ENCODE measurements at regions not wholly inside any gene's neighbourhood (a gene's known extent, or its start where the extent isn't known, plus 50 kb on each side); places are given as distances from the start of the nearest gene placed in this dataset.

GRCh38 chr17:15076991-15077663 lies 188.0 kb downstream of the PMP22 start:
- Histone ChIP-seq H3K4me2 (ENCODE audit: low read length) (no peak overlapping the region), H2AFZ (ENCODE audit: low read depth, low read length, poor library complexity, severe bottlenecking) (no peak overlapping the region), H3K9me2 (ENCODE audit: insufficient read depth) (no peaks in the 10 kb centered on the region), H3K27me3 (ENCODE audit: insufficient read depth, low read length) (peaks cover 38% of the 10 kb centered on the region), H3K9ac (ENCODE audit: low read length) (no peak overlapping the region), H4K20me1 (ENCODE audit: insufficient read depth) (no peaks in the 10 kb centered on the region), H3K36me3 (ENCODE audit: control insufficient read depth in 1 of 2, insufficient read depth in 2 of 2, low read length in 2 of 2) (no peaks in the 10 kb centered on the region), H3K4me1 (ENCODE audit: control insufficient read depth in 1 of 2, insufficient read depth in 2 of 2, low read length in 2 of 2) (no peaks in the 10 kb centered on the region), H3K4me3 (replicated peaks in 1 of 2; ENCODE audit: low read depth in 1 of 2, low read length in 2 of 2) (no peak overlapping the region), H3K9me3 (ENCODE audit: control insufficient read depth in 1 of 2, insufficient read depth in 1 of 2, low read depth in 1 of 2, low read length in 2 of 2) (no peaks in the 10 kb centered on the region), H3K79me2 (ENCODE audit: insufficient read depth, low read length) (no peaks in the 10 kb centered on the region), H3K27ac (ENCODE audit: low read depth, low read length) (no peak overlapping the region)
- RAD21 ChIA-PET (ENCODE audit: low non-redundant PET in 1 of 2, low total read pairs in 2 of 2, uncharacterized antibody in 2 of 2, unreplicated experiment in 2 of 2) = no interaction called here
- ATAC-seq (no peak), DNase-seq (ENCODE audit: low read depth, low spot score) (no peak)
- no TSS peak for BruUV-seq (replicated peaks)
- POLR2A ChIA-PET = no interaction called here
- intact Hi-C loops (cut with micrococcal nuclease) = no loop called here
- TF ChIP-seq RAD21 (IDR thresholded peaks at IDR 0.05; ENCODE audit: low read depth) (no peak), SIN3A (IDR thresholded peaks at IDR 0.05; ENCODE audit: low read depth) (no peak), ZNF274 (IDR thresholded peaks at IDR 0.05; ENCODE audit: low read depth, low read length) (no peak), EZH2 (IDR thresholded peaks at IDR 0.05) (no peak), POLR2AphosphoS5 (IDR thresholded peaks at IDR 0.05; ENCODE audit: low read depth, low read length) (no peak), MAX (IDR thresholded peaks at IDR 0.05) (no peak), CTCF (IDR thresholded peaks at IDR 0.05 in 2 of 3, conservative IDR thresholded peaks at IDR 0.05 in 1 of 3; ENCODE audit: borderline replicate concordance in 1 of 3, insufficient read depth in 1 of 3, low read depth in 2 of 3, low read length in 2 of 3) (no peak), ZFX (IDR thresholded peaks at IDR 0.05) (no peak), JUND (IDR thresholded peaks at IDR 0.05) (no peak), POLR2A (IDR thresholded peaks at IDR 0.05; ENCODE audit: borderline replicate concordance, extremely low read depth, insufficient read depth, insufficient read length) (no peak), SRF (IDR thresholded peaks at IDR 0.05; ENCODE audit: low read depth) (no peak), ZBTB33 (IDR thresholded peaks at IDR 0.05; ENCODE audit: extremely low read depth, insufficient replicate concordance, low read length) (no peak)
- CTCF ChIA-PET = no interaction called here
